IMR-90 (cell line): ENCODE measurements at regions not wholly inside any gene's neighbourhood (a gene's known extent, or its start where the extent isn't known, plus 50 kb on each side); places are given as distances from the start of the nearest gene placed in this dataset.

ENCODE experiments used
- ATAC-seq: fragments of 200-7000 bp; cut with Tn5 transposase; 2 replicates; pipeline ENCODE4 v1.9.1; 2020; ENCODE audit warnings: low read depth, mild to moderate bottlenecking, moderate library complexity
- BruUV-seq: library from RNA; stranded (reverse); fragments of 400-500 nt; replicated peaks from 2 replicates; lab custom pipeline; 2021; lab: Mats Ljungman, UMichigan
- CTCF ChIA-PET: fragments of 300-600 bp; formaldehyde crosslinking; extraction: SDS; loops from one replicate; lab custom pipeline; 2021; ENCODE audit warnings: antibody characterized with exemption; lab: Yijun Ruan, JAX
- POLR2A ChIA-PET: fragments of 300-600 bp; sonication (Branson Sonifier 250); formaldehyde crosslinking; loops from one replicate; lab custom pipeline; 2022; ENCODE audit warnings: antibody characterized with exemption; ENCODE audit not compliant: unreplicated experiment; lab: Charles Lee
- DNase-seq: peaks from one replicate; pipeline ENCODE4 v3.0.0; 2013
- H2AFZ ChIP-seq: replicated peaks from 2 replicates; pipeline ENCODE3; 2013; ENCODE audit warnings: low read length, mild to moderate bottlenecking; ENCODE audit not compliant: poor library complexity
- H2AK5ac ChIP-seq: 2 replicates; pipeline ENCODE4 v1.6.1; 2013; ENCODE audit warnings: low read depth, low read length, inconsistent platforms
- H2AK9ac ChIP-seq: replicated peaks from 2 replicates; pipeline ENCODE3; 2013; ENCODE audit warnings: mild to moderate bottlenecking, low read depth, low read length, moderate library complexity; ENCODE audit not compliant: poor library complexity
- H2BK120ac ChIP-seq: 2 replicates; pipeline ENCODE4 v1.6.1; 2013; ENCODE audit warnings: low read depth, low read length, inconsistent platforms
- H2BK15ac ChIP-seq: 3 replicates; pipeline ENCODE4 v1.6.1; 2013; ENCODE audit warnings: low read depth, low read length, inconsistent platforms
- H2BK20ac ChIP-seq: 2 replicates; pipeline ENCODE4 v1.6.1; 2013; ENCODE audit warnings: low read depth, mild to moderate bottlenecking, inconsistent platforms, low read length, moderate library complexity
- H2BK5ac ChIP-seq: 2 replicates; pipeline ENCODE4 v1.6.1; 2013; ENCODE audit warnings: mild to moderate bottlenecking, low read depth, low read length, inconsistent platforms; ENCODE audit not compliant: poor library complexity, severe bottlenecking
- H3K14ac ChIP-seq: replicated peaks from 2 replicates; pipeline ENCODE4 v1.6.1; 2013; ENCODE audit warnings: low read depth, low read length, inconsistent platforms
- H3K18ac ChIP-seq: 2 replicates; pipeline ENCODE4 v1.6.1; 2013; ENCODE audit warnings: low read depth, low read length, control low read depth
- H3K23ac ChIP-seq: 2 replicates; pipeline ENCODE4 v1.6.1; 2013; ENCODE audit warnings: low read depth, low read length, inconsistent platforms
- H3K27ac ChIP-seq: 2 replicates; pipeline ENCODE4 v1.5.1; 2013; ENCODE audit warnings: mild to moderate bottlenecking, control low read depth, low read length; ENCODE audit not compliant: insufficient read depth
- H3K27me3 ChIP-seq: 2 replicates; pipeline ENCODE4 v1.6.1; 2013; ENCODE audit warnings: low read length; ENCODE audit not compliant: control insufficient read depth, insufficient read depth
- H3K36me3 ChIP-seq: 2 replicates; pipeline ENCODE4 v1.6.1; 2013; ENCODE audit warnings: low read length, mixed read lengths; ENCODE audit not compliant: control insufficient read depth, insufficient read depth
- H3K4ac ChIP-seq: 2 replicates; pipeline ENCODE4 v1.6.1; 2013; ENCODE audit warnings: low read depth, low read length, inconsistent platforms
- H3K4me1 ChIP-seq: 2 replicates; pipeline ENCODE4 v1.6.1; 2013; ENCODE audit warnings: low read length, mixed read lengths; ENCODE audit not compliant: control insufficient read depth, insufficient read depth
- H3K4me2 ChIP-seq: 2 replicates; pipeline ENCODE4 v1.6.1; 2013; ENCODE audit warnings: low read depth, mild to moderate bottlenecking, control low read depth, low read length, moderate library complexity
- H3K4me3 ChIP-seq: 2 replicates; pipeline ENCODE4 v1.5.1; 2013; ENCODE audit warnings: low read depth, mild to moderate bottlenecking, control low read depth, low read length, moderate library complexity; ENCODE audit not compliant: insufficient read depth
- H3K56ac ChIP-seq: 2 replicates; pipeline ENCODE4 v1.6.1; 2013; ENCODE audit warnings: low read length, inconsistent platforms; ENCODE audit not compliant: insufficient read depth; ENCODE audit errors: extremely low read depth
- H3K79me1 ChIP-seq, 2 experiments: 2 replicates each; pipeline ENCODE4 v1.6.1; 2013; ENCODE audit warnings: low read length in 2 of 2, inconsistent platforms in 1 of 2, low read depth in 1 of 2
- H3K9ac ChIP-seq: 2 replicates; pipeline ENCODE4 v1.6.1; 2013; ENCODE audit warnings: low read depth, low read length, control low read depth
- H3K9me1 ChIP-seq: 2 replicates; pipeline ENCODE4 v1.6.1; 2013; ENCODE audit warnings: low read length, inconsistent platforms; ENCODE audit not compliant: insufficient read depth
- H3K9me3 ChIP-seq: 2 replicates; pipeline ENCODE4 v1.6.1; 2013; ENCODE audit warnings: low read length; ENCODE audit not compliant: control insufficient read depth, insufficient read depth
- H4K20me1 ChIP-seq: 2 replicates; pipeline ENCODE4 v1.6.1; 2013; ENCODE audit warnings: low read length, inconsistent platforms; ENCODE audit not compliant: insufficient read depth
- H4K5ac ChIP-seq: 2 replicates; pipeline ENCODE4 v1.6.1; 2013; ENCODE audit warnings: mild to moderate bottlenecking, low read depth, low read length, control low read depth
- H4K8ac ChIP-seq, 2 experiments: 2 replicates each; pipeline ENCODE4 v1.6.1; 2013; ENCODE audit warnings: low read depth in 2 of 2, low read length in 2 of 2, control low read depth in 1 of 2, inconsistent platforms in 1 of 2
- H4K91ac ChIP-seq: 2 replicates; pipeline ENCODE4 v1.6.1; 2013; ENCODE audit warnings: low read depth, low read length, inconsistent platforms; ENCODE audit not compliant: insufficient read depth
- BHLHE40 ChIP-seq: fragments of 150-350 bp; IDR thresholded peaks from 2 replicates; pipeline ENCODE4 v1.6.1; 2016; ENCODE audit warnings: mild to moderate bottlenecking, low read depth, low read length
- CEBPB ChIP-seq: IDR thresholded peaks from 2 replicates; pipeline ENCODE4 v1.6.1; 2012; ENCODE audit warnings: low read depth, low read length, improper control_type of control experiment
- CHD1 ChIP-seq: IDR thresholded peaks from 2 replicates; pipeline ENCODE4 v1.6.1; 2012; ENCODE audit warnings: low read depth, low read length, improper control_type of control experiment
- CTCF ChIP-seq: conservative IDR thresholded peaks from 2 replicates; pipeline ENCODE4 v1.5.1; 2012; ENCODE audit warnings: mild to moderate bottlenecking, low read depth, low read length, improper control_type of control experiment
- ELK1 ChIP-seq: fragments of 150-350 bp; IDR thresholded peaks from 2 replicates; pipeline ENCODE4 v1.6.1; 2016; ENCODE audit warnings: low read depth, mild to moderate bottlenecking, low read length, moderate library complexity, borderline replicate concordance
- FOS ChIP-seq: fragments of 150-350 bp; IDR thresholded peaks from 2 replicates; pipeline ENCODE4 v1.6.1; 2016; ENCODE audit warnings: low read depth, low read length
- MAFK ChIP-seq: IDR thresholded peaks from 2 replicates; pipeline ENCODE4 v1.6.1; 2012; ENCODE audit warnings: low read depth, low read length, improper control_type of control experiment
- MXI1 ChIP-seq: IDR thresholded peaks from 2 replicates; pipeline ENCODE4 v1.6.1; 2012; ENCODE audit warnings: low read depth, mild to moderate bottlenecking, low read length, moderate library complexity, borderline replicate concordance
- NFE2L2 ChIP-seq: fragments of 150-350 bp; IDR thresholded peaks from 2 replicates; pipeline ENCODE4 v1.6.1; 2016; ENCODE audit warnings: low read depth, mild to moderate bottlenecking, low read length
- POLR2A ChIP-seq: IDR thresholded peaks from 2 replicates; pipeline ENCODE4 v1.6.1; 2012; ENCODE audit warnings: mild to moderate bottlenecking, low read depth, low read length
- RAD21 ChIP-seq: IDR thresholded peaks from 2 replicates; pipeline ENCODE4 v1.6.1; 2012; ENCODE audit warnings: low read length, improper control_type of control experiment
- RCOR1 ChIP-seq: IDR thresholded peaks from 2 replicates; pipeline ENCODE4 v1.6.1; 2012; ENCODE audit warnings: mild to moderate bottlenecking, low read length, improper control_type of control experiment; ENCODE audit not compliant: insufficient replicate concordance
- RFX5 ChIP-seq: IDR thresholded peaks from 2 replicates; pipeline ENCODE4 v1.8.0; 2012; ENCODE audit warnings: low read depth, mild to moderate bottlenecking, low read length, moderate library complexity
- SMC3 ChIP-seq: fragments of 150-350 bp; IDR thresholded peaks from 2 replicates; pipeline ENCODE4 v1.6.1; 2016; ENCODE audit warnings: low read depth, mild to moderate bottlenecking, antibody characterized with exemption, low read length, moderate library complexity
- USF2 ChIP-seq: fragments of 150-350 bp; IDR thresholded peaks from 2 replicates; pipeline ENCODE4 v1.6.1; 2017; ENCODE audit warnings: mild to moderate bottlenecking, antibody characterized with exemption, low read length, low read depth
- WGBS, 2 experiments: methylation state at CpG; one replicate each; pipeline versions ENCODE4 v1.1.5 to v1.1.7; 2013; ENCODE audit warnings: missing lambda C conversion rate in 2 of 2; ENCODE audit not compliant: insufficient read length in 1 of 2; ENCODE audit errors: extremely low coverage in 2 of 2; 5-methylcytosine and 5-hydroxymethylcytosine counted together
- dilution Hi-C: fragments of 300-500 bp; cut with HindIII; formaldehyde crosslinking; loops from one replicate; pipeline ENCODE4 v1.14.3; 2018; ENCODE audit warnings: low sequenced_read_pairs; ENCODE audit not compliant: unreplicated experiment
- in situ Hi-C: fragments of 300-500 bp; cut with MboI; formaldehyde crosslinking; loops from 3 replicates; pipeline ENCODE4 v1.14.3; 2019; ENCODE audit warnings: low sequenced_read_pairs, inconsistent platforms, mixed read lengths
- intact Hi-C: fragments of 100-400 bp; cut with micrococcal nuclease; formaldehyde crosslinking; loops from 2 replicates; pipeline ENCODE4 v1.10.0; 2022

- Histone ChIP-seq H3K18ac (no peak overlapping the region), H2BK5ac (no peak overlapping the region), H3K14ac (no peak overlapping the region), H2BK15ac (no peak overlapping the region), H3K4ac (no peak overlapping the region), H3K4me1 (no peaks in the 10 kb centered on the region), H3K36me3 (no peaks in the 10 kb centered on the region), H2AK9ac (no peak overlapping the region), H4K20me1 (no peaks in the 10 kb centered on the region), H2BK120ac (no peak overlapping the region), H4K5ac (no peak overlapping the region), H3K23ac (no peak overlapping the region), H3K27ac (no peak overlapping the region), H3K4me2 (no peak overlapping the region), H2AK5ac (no peak overlapping the region), H3K9ac (no peak overlapping the region), H3K9me1 (no peaks in the 10 kb centered on the region), H4K91ac (no peak overlapping the region), H4K8ac (no peak overlapping the region), H3K56ac (no peak overlapping the region), H3K27me3 (peaks cover 14% of the 10 kb centered on the region), H3K79me1 (no peaks in the 10 kb centered on the region), H3K9me3 (peaks cover 7% of the 10 kb centered on the region), H2AFZ (no peak overlapping the region), H3K4me3 (no peak overlapping the region), H2BK20ac (no peak overlapping the region)
- WGBS, 2 experiments: no CpG with 5 or more reads among the region's 2 CpGs
- ATAC-seq (no peak), DNase-seq (no peak)
- in situ Hi-C loops (no loop called here), intact Hi-C loops (no loop called here), dilution Hi-C loops (no loop called here)
- ChIA-PET CTCF (no interaction called here), POLR2A (no interaction called here)
- no TSS peak for BruUV-seq
- no peak for TF ChIP-seq RFX5
- TF ChIP-seq ELK1: no peak
- TF ChIP-seq RCOR1: no peak
- TF ChIP-seq CEBPB: no peak
- no peak for TF ChIP-seq FOS
- no peak for TF ChIP-seq CTCF
- TF ChIP-seq SMC3: no peak
- TF ChIP-seq MAFK: no peak
- TF ChIP-seq RAD21: no peak
- TF ChIP-seq CHD1: no peak
- TF ChIP-seq POLR2A: no peak
- TF ChIP-seq USF2: no peak
- no peak for TF ChIP-seq MXI1
- no peak for TF ChIP-seq BHLHE40
- TF ChIP-seq NFE2L2: no peak
Measured at GRCh38 chr22:27278946-27279345, 522.6 kb downstream of the MN1 start.
